ENCODE measurements at regions not wholly inside any gene's neighbourhood (a gene's known extent, or its start where the extent isn't known, plus 50 kb on each side); places are given as distances from the start of the nearest gene placed in this dataset.
"Not testable (repeated sequence)": the region's sequence is repeated elsewhere in the genome, so short reads cannot be mapped to it uniquely, and the experiment has no call there.

DNA sequence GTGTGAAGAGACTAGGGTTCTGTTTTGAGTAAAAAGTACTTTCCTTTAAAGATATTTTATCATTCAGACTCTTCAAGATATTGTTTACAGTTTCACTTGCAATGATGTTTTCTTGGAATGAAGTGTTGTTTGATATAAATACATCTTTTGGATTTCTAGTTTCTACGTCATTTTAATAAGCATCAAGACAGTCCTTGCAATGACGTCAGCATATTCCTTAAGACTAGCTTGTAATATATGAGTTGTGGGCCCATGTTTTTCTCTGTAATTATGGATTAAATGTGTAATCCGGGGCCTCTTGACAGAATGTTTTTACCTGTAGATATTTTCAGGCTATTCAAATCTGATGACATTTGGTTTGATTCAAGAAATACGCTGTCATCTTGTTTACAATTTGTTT, 66.1 kb downstream of the RBMX2 start:
- no peak for DNase-seq

DNA sequence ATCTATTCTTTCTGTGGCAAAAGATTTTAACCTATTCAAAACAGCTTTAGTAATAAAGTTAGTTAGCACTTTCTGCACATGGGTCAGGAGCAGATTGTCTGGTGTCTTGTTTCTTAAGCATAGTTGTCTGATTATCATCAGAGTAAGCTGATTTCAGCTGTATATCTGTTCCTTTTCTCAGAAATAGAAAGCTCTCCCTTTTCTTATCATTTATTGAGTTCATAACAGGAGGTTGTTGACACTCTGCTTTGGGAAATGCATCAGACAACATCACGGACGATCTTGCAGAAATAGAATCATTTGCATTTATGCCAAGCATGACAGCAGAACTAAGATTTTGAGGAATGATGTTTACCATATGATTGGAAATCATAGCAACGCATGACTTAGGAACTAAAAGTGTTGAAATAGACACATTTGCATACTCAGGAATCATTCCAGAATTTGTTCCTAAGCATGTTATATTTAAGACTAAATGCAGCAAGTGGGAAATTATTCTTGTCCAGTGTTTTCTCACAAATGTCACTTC, 66.7 kb downstream of the RBMX2 start:
- DNase-seq: no peak

- no peak for DNase-seq
Measured at GRCh38 chrX:130482871-130483270, 81.1 kb downstream of the RBMX2 start.

DNA sequence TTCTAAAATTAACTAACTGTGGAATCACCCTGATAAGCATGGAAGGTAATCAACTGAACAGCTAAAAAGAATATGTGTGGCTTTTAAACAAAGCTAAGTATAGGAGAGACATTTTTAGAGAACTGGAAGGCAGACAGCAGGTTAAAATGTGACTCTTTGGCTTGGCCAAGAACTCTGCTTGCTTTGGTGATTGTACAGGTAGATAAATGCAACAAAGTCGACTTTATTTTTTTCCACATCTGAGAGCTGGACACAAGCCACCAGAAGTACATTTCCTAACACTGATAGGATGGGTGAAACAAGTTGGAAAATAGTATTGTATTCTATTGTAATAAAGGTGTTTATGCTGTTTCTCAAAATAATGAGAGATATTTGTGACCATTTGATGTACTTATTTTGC, 84.1 kb downstream of the RBMX2 start:
- DNase-seq: no peak

DNA sequence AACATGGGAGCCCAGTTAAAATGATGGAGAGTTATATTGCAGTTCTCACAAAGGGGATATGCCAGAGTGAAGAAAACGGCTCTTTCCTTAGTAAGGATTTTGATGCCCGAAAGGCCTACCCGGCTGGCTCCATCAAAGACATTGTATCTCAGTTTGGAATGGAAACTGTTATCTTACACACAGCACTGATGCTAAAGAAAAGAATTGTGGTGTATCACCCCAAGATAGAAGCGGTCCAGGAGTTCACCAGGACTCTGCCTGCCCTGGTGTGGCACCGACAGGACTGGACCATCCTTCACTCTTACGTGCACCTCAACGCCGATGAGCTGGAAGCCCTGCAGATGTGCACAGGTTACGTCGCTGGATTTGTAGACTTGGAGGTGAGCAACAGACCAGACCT, 93.7 kb downstream of the RBMX2 start:
- DNase-seq: not testable (repeated sequence)

GRCh38 chrX:130497531-130497930, 95.7 kb downstream of the RBMX2 start:
- no peak for DNase-seq

DNA sequence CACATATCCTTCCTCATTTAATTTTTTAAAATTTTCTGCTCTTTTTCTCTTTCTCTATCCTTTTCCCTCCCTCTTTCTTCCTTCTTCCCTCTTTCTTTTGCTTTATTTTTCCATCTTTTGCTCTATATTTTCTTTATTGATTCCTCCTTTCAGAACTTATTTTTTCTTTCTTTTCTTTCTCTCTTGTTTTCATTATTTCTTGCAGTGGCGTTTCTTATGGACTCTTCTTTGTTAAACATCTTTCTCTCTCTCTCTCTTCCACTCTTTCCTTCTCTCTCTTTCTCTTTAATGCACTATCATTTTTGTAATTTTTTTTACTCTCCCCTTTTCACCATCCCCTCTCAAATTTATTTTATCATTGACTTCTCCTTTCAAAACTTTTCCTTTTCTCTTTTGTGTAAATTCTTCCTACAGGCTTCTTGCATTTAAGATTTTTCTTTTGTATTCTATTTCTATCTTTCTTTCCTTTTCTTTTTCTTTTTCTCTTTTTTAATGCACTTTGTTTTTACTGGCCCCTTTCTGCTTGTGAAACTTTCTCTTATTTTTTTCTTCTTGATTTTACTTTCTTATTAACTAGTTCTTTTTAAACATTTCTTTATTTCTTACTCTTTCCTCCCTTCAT, 97.0 kb downstream of the RBMX2 start:
- DNase-seq: no peak

GRCh38 chrX:130502016-130502570, 100.3 kb downstream of the RBMX2 start:
- DNase-seq: no peak

GRCh38 chrX:130504019-130504418, 102.2 kb downstream of the RBMX2 start:
- DNase-seq: no peak

DNA sequence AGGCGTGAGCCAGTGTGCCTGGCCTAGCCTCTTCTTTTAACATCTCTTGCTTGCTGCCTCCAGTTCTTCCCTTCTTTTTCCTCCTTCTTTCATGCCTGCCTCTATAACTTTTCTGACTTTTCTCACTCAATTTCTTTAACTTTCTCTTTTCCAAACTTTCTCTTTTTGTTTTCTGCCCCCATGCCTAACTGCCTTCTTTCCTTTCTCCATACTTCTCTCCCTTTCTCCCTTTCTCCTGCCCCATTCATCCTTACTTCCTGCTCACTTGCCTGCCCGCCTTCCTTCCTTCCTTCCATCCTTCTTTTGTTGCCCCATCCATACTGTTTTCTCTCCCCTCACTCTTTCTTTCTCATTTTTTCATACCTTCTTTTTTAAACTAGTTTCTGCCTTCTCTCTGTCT, 105.2 kb downstream of the RBMX2 start:
- DNase-seq: no peak

DNA sequence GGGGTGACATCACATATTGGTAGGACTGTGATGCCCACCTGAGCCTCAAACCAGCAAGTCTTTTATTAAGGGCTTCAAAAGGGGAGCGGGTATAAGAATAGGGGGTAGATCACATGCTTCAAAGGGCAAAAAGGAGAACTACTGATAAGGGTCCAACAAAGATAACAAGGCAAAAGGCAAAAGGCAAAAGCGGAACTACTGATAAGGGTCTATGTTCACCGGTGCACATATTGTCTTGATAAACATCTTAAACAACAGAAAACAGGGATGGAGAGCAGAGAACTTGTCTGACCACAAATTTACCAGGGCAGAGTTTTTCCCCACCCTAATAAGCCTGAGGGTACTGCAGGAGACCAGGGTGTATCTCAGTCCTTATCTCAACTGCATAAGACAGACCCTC, 110.7 kb downstream of the RBMX2 start:
- not testable (repeated sequence) for DNase-seq

GRCh38 chrX:130516123-130516522, 114.3 kb downstream of the RBMX2 start:
- no peak for DNase-seq

DNA sequence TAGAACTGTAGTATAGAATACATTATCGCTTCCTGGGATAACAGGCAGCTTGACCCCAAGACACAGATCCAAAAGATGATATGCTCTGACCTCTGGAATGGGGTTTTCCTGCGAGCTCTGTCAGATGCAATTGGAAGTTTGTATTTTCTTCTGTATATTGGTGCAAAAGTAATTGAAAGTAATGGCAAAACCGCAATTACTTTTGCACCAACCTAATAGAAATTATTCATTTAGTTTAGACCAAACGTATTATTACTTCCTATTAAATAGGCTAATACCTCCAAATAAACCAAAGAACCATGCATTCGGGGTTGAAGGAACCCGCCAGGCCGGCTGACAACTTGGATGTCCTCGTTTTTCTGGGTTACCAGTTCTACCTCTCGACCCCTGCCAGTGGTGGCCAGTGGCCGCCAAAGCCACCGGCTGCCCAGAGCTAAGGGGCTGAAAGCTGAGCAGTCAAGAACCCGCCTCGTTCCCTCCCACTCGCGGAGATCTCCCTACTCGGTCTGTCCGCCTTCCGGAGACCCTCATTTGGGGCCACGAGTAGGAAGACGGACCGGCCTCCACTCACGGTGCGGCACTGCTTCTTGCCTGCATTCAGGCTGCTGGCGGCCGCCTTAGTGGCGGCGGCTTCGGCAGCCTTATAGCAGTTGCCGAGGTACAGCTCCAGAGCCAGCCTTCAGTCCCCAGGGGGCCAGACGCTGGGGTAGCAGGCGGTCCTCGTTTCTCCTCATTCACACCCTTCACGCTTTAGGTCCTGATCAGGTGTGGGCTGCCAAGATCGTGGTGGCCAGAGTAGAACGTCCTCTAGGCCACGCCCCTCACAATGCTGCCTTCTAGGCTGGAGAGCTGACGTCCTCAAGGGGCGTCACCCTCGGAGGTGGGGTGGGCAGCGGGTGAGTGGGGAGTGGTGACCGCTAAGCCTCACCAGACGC, 121.9 kb downstream of the RBMX2 start:
- DNase-seq: peak; percentile 7

DNA sequence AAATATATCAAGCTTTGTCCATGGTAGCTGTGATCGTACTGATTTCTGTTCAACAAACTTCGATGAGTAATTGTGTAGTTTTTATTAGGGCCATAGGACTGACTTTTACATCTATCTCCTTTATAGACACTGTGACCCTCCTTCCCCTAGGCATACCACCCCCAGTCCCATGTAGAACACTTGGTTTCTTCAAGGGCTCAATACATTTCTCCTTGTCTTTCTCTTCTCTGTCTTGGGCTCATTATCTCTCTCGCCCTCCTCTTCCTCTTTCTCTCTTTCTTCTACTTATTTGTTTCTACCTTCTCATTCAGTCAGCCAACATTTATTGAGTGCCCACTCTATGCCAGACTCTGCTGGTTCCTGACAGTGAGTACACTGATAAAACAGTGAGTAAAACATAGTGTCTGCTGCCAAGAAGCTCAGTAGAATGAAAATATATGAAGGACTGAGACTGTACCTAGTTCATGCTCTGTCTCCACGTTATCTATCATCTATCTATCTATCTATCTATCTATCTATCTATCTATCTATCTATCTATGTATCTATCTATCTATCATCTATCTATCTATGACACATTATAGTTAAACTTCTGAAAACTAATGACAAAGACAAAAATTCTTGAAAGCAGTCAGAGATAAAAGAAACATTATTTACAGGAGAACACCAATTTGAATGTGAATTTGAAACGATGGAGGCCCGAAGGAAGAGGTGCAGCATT, 122.8 kb downstream of the RBMX2 start:
- no peak for DNase-seq

DNA sequence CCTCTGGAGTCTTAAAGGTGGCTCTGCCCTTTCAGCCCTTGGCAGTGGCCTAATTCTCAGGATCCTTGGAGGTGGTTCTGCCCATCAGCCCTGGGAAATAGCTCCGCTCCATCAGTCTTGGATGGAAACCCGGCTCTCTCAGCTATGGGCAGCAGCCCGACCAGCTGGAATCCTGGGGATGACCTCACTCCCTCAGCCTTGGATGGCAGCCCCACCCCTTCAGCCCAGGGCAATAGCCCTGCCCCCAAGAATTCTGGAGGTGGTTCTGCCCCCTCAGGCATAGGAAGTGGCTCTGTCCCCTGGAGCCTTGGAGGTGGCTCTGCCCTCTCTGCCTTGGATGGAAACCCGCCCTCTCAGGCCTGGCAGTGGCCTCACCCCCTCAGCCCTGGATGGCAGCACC, 127.7 kb downstream of the RBMX2 start:
- no peak for DNase-seq

DNA sequence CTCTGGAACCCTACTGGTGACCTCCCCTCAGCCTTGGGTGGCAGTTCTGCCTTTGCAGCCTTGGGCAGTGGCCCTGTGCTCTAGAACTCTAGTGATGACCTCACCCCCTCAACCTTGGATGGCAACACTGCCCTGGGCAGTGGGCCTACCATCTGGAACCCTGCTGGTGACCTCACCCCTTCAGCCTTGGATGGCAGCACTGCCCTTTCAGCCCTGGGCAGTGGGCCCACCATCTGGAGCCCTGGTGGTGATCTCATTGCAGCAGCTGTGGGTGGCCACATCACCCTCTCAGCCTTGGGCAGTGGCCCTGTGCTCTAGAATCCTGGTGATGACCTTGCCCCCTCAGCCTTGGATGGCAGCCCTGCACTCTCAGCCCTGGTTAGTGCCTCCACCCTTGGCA, 129.3 kb downstream of the RBMX2 start:
- DNase-seq: no peak

DNA sequence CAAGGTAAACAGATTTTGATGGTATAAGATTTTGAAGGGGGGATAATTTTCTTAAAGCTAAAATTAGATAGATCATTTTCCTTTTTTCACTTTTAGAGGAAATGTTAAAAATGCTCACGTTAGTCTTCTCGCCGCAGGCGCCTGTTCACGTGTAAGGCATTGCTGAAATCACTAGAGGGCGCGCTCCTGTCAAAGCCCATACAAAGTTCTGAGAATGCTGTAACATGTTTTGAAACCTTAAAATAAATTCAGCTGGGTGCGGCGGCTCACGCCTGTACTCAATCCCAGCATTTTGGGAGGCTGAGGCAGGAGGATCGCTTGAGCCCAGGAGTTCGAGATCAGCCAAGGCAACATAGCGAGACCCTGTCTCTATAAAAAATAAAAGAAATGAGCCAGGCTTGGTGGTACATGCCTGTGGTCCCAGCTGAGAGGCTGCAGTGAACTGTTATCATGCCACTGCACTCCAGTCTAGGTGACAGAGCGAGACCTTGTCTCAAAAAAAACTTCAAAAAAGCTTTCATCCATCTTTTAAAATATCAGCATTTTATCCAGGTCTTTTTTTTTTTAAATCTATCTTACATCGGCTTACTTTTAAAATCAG, 138.0 kb downstream of the RBMX2 start:
- DNase-seq: peak; percentile 50

GRCh38 chrX:130543603-130544325, 142.0 kb downstream of the RBMX2 start:
- no peak for DNase-seq

DNA sequence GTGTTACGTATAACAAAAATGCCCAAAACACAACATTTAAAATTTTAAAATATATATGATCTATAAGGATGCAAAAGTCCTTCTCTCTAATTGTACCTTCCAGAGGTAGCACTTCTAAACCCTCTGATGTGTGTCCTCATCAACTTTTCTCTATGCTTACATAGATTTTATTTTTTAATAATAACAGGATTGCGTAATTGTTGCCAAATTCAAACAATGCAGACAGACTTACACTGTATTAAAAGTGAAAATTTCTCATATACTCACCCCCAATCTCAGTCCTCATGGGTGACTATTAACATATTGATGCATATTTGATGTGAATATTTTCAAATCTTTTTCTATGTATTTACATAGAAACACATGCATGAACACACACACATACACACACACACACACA, 144.0 kb downstream of the RBMX2 start:
- DNase-seq: no peak

DNA sequence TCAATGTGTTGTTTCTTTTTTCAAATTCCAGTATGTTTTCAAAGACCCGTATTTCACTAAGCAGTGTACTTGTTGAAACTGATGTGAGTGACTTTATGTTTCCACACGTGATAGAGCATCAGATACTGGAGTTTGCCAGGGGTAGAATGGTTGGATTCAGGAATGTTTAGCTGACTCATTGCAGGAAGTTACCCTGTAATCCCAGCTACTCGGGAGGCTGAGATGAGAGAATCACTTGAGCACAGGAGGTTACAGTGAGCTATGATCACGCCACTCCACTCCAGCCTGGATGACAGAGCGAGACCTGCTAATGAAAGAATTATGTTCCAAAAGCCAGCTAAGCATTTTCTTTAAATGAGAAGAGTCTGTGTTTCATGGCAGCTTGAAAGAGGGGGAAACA, 147.6 kb downstream of the RBMX2 start:
- not testable (repeated sequence) for DNase-seq

GRCh38 chrX:130550351-130550750, 148.6 kb downstream of the RBMX2 start:
- no peak for DNase-seq

DNA sequence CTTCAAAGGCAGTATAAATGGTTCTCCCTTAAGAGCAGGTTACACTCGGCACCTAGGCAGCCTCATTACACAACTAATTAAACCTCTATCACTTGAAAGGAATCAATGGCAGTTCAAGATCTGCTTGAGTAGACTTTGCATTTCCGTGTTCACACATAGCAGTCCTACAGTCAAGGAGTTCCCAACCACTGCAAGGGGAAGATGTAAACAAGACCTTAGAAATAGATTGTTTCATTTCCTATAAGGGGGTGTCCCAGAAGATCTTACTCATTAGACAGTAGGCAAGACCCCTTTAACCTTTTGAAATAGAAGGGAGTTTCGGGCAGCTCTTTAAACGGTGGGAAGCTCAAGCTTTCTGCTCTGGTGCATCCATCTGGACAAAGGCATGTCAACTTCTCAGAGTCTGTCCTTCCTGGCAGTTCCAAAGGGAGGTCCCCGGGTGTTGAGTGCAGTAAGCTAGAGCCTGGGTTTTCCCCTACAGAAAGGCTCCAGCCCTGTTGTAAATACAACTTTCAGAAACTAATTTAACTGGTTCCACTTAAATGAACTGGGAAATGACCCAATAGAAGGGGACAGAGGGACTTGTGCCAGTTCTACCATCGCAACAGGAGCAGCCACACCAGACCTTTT, 150.8 kb downstream of the RBMX2 start:
- DNase-seq: no peak
